ENCODE measurements at regions not wholly inside any gene's neighbourhood (a gene's known extent, or its start where the extent isn't known, plus 50 kb on each side); places are given as distances from the start of the nearest gene placed in this dataset.
"Not testable (repeated sequence)": the region's sequence is repeated elsewhere in the genome, so short reads cannot be mapped to it uniquely, and the experiment has no call there.

DNA sequence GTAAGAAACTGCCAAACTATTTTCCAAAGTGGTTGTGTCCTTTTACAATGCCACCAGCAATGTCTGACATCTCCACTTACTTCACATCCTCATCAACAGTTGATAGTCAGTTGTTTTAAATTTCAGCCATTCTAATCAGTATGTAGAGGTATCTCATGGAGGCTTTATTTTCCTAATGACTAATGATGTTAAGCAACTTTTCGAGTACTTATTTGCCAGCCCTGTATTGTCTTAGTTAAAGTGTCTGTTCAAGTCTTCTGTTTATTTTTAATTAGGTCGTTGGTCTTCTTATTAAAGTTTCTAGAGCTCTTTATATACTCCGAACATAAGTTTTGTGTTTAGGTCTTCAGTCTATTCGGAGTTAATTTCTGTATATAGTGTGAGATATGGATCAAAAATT, 54.9 kb upstream of the NBPF12 start:
- not testable (repeated sequence) for DNase-seq (ENCODE audit: low spot score)

GRCh38 chr1:146881096-146881495, 57.0 kb upstream of the NBPF12 start:
- not testable (repeated sequence) for DNase-seq (ENCODE audit: low spot score)

- DNase-seq (ENCODE audit: low spot score), result not testable (repeated sequence)
Measured at GRCh38 chr1:146863799-146864319, 74.3 kb upstream of the NBPF12 start.

- DNase-seq (ENCODE audit: low spot score), result not testable (repeated sequence)
Measured at GRCh38 chr1:146853147-146853546, 85.0 kb upstream of the NBPF12 start.

DNA sequence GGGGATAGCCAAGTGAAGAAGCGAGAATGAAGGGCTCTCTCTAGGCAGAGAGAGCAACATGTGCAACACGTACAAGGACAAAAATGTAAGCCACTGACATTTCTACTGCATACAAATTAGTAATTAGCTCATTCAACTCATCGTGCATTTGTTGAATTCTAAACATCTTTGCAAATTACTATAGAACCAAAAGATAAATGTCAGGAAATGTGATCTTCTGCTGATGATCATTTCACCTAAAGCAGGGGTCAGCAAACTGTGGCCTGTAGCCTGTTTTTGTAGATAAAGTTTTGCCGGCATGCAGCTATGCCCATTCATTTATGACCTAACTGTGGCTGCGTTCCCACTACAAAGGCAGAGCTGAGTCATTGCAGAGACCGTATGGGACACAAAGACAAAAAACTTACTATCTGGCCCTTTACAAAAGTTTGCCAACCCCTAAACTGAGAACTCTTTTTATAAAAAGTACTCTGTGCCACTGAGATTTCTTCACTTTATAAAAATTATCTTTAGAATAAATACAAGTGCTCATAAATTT, 87.7 kb upstream of the NBPF12 start:
- not testable (repeated sequence) for DNase-seq (ENCODE audit: low spot score)

GRCh38 chr1:146838725-146839124, 99.4 kb upstream of the NBPF12 start:
- DNase-seq (ENCODE audit: low spot score), result not testable (repeated sequence)

DNA sequence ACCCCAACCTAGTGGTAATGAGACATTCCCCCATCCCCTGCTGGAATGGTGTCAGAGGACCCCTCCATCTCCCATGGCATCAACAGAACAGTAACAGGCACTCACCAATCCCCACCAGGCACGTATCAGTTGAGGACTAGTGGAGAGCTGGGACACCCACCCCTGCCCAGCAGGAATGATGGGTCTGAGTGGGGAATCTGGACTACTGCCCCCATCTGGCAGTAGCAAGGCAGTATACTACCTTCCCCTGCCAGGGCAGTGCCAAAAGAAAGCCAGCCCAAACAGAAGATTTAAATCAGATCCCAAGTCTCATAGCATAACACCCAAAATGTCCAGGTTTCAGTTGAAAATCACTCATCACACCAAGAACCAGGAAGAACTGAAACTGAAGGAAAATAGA, 111.2 kb upstream of the NBPF12 start:
- DNase-seq (ENCODE audit: low spot score), result not testable (repeated sequence)

DNA sequence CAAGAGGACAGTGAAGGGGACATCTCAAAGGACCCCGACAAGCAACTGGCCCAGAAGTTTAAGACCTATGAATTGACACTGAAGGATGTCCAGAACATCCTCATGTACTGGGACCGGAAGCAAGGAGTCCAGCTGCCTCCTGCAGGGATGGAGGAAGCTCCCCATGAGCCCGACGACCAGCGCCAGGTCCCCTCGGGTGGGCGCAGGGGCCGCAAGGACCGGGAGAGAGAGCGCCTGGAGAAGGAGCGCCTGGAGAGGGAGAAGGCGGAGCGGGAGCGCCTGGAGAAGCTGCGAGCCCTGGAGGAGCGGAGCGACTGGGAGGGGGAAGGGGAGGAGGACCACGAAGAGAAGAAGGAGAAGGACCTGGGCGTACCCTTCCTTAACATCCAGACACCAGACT, 143.9 kb upstream of the NBPF12 start:
- DNase-seq (ENCODE audit: low spot score), result not testable (repeated sequence)

- not testable (repeated sequence) for DNase-seq (ENCODE audit: low spot score)
Measured at GRCh38 chr1:146792725-146793124, 145.4 kb upstream of the NBPF12 start.

- DNase-seq (ENCODE audit: low spot score), result not testable (repeated sequence)
Measured at GRCh38 chr1:146784212-146784940, 153.7 kb upstream of the NBPF12 start.

DNA sequence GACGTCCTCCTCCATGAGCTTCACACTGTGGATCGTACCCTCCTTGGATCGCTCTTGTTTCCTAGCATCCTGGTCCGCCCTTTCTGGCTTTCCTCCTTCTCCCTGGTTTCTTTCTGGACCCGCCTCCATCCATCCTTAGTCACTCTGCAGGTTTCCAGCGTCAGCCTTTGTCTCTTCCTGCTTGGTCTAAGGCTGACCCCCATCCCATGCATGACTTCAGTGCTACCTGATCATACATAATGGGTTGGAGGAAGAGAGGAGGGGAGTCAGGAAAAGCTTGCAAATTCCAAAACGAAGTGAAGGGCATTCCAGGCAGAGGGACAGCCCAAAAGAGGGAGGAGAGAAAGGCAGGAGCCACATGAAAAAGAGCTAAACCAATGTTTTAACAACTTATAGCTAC, 156.9 kb upstream of the NBPF12 start:
- DNase-seq (ENCODE audit: low spot score), result not testable (repeated sequence)

DNA sequence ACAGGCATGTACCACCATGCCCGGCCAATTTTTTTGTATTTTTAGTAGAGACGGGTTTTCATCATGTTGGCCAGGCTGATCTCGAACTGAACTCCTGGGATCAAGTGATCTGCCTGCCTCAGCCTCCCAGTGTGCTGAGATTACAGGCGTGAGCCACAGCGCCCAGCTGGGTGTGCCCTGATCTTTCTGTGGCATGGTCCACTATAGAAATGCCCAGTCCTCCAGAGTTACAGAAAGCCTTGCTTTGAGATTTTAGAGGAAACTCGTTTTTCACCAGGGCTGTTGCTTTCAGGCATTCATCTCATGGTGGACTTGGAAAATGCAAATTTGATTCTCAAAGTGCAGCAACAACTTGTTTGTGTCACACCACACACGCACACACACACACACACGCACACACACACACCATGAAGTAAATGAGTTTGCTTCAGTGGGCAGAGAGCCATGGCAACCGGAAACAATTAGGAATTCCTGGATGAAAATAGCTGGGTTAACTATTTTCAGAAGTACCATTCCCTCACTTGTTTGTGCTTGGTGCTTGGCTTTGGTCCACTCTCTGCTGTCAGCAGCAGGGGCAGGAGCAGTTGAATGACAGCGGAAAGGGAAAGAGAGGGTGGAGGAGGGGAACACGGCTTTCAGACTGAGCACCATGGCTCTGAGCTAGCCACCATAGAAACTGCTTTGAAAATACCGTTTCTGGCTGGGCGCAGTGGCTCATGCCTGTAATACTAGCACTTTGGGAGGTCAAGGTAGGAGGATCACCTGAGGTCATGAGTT, 160.1 kb upstream of the NBPF12 start:
- DNase-seq (ENCODE audit: low spot score), result not testable (repeated sequence)

DNA sequence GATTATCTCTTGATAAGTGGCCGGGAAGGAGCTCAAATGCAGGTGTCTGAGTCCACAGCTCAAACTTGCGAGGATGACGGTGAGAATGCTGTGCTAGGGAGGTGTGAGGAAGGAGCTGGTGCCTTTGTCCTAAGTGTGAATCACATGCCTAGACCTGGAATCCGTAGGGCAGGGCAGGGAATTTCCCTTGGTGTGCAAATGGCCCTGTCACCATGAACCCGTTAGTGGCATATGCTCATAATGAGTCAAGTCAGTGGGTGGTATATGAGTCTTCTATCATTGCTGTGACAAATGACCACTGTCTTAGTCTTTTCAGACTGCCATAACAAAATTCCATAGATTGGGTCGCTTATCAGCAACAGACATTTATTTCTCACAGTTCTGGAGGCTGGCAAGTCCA, 163.1 kb upstream of the NBPF12 start:
- DNase-seq (ENCODE audit: low spot score), result not testable (repeated sequence)

- DNase-seq (ENCODE audit: low spot score), result not testable (repeated sequence)
Measured at GRCh38 chr1:146774271-146774670, 163.9 kb upstream of the NBPF12 start.

DNA sequence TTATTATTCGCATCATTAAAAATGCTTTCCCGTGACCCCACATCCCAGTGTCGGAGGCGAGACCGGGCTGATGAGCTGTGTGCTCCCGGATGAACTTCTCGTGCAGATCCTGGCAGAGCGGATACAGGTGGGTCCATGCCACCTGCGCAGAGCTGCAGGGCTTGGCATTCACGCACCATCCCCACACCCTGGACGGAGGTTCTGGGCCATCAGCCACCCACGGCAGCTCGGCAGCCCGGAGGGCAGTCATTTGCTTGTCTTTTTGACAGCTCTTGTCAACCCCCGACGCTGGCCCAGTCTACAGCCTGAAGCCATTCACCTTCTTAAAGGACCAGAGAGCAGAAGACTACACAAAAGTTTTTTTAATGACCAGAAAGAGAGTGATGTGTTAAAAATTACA, 166.7 kb upstream of the NBPF12 start:
- not testable (repeated sequence) for DNase-seq (ENCODE audit: low spot score)

DNA sequence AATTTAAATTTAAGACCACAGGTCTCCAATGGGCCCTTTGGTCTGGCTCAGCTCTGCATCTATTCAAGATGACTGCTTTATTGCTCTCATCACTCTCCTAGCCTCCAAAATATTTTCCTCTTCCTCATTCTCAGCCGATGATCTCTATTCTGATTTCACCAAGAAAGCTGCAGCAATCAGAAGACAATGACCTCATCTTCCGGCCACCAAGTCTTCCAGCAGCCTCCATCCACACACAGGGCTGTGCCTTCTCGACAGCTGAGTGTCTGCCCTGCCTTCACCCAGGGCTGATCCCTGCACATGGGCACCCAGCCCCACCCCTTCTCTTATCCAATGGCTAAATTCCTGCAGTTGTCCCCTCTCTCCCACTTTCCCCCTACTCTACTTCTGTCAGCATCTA, 167.1 kb upstream of the NBPF12 start:
- not testable (repeated sequence) for DNase-seq (ENCODE audit: low spot score)

GRCh38 chr1:146763234-146763633, 174.9 kb upstream of the NBPF12 start:
- DNase-seq (ENCODE audit: low spot score), result not testable (repeated sequence)

GRCh38 chr1:146756858-146757257, 181.3 kb upstream of the NBPF12 start:
- DNase-seq (ENCODE audit: low spot score), result not testable (repeated sequence)

DNA sequence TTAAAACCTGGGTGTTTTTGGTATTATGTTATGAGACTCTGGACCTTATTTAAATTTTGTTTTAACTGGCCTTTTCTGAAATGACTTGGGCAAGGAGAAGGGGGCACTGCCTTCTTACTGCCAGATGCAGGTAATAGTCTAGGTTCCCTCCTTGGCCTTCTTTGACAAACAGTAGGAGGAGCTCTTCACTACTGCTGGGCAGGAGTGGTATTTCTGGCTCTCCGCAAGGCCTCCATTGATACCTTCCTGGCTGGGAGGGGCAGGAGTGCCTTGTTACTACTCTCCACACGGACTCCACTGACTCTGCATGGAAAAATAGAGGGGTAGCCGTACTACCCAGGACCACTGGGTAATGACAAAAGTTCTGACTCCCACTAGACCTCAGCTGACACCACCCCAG, 189.4 kb upstream of the NBPF12 start:
- not testable (repeated sequence) for DNase-seq (ENCODE audit: low spot score)

- not testable (repeated sequence) for DNase-seq (ENCODE audit: low spot score)
Measured at GRCh38 chr1:146731981-146732680, 206.0 kb upstream of the NBPF12 start.

DNA sequence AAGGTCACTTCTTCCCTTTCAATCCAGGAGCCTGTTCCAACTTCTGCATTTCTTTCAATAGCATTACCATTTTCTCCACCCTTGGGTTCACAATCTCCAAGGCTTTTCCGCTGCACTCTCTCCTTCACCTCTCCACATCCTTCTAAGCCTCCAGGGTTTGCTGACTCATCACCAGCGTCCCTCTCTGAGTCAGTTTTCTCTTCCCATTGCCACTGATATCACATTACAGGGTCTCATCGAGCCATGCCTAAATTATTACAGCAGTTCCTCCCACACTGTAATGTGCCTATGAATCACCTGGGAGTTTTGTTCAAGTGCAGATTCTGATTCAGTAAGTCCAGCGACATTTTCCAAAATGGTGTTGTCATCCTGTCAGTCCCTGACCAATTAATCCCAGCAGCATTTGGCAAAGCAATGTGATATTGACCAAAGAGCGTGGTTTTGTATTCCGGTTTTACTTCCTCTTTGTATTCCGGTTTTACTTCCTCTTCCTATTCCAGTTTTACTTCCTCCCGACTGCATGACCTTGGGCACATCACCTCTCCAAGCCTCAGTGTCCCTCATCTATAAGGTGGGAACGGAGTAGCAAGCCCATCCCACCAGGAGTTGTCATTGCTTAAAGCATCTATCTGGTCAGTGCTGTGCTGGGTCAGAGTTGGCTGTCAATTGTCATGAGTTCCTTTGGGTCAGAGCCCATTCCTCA, 208.3 kb upstream of the NBPF12 start:
- DNase-seq (ENCODE audit: low spot score), result not testable (repeated sequence)
